ENCODE measurements at regions not wholly inside any gene's neighbourhood (a gene's known extent, or its start where the extent isn't known, plus 50 kb on each side); places are given as distances from the start of the nearest gene placed in this dataset.

GRCh38 chr3:181402347-181402746 is 309.4 kb upstream of the SOX2 start:
- H3K27me3 ChIP-seq (replicated peaks; ENCODE audit: control insufficient read depth, insufficient read depth, low read length), result no peaks in the 10 kb centered on the region
- no peak for TF ChIP-seq CTCF (IDR thresholded peaks at IDR 0.05; ENCODE audit: insufficient read depth, low read length, poor library complexity, severe bottlenecking)
- H3K4me3 ChIP-seq (replicated peaks; ENCODE audit: low read depth, low read length), result no peak overlapping the region
- no peaks in the 10 kb centered on the region for H3K36me3 ChIP-seq (ENCODE audit: control insufficient read depth, insufficient read depth, low read length)
- DNase-seq (ENCODE audit: extremely low read depth, insufficient read length), result no peak

GRCh38 chr3:181384970-181385369 is 326.8 kb upstream of the SOX2 start:
- no peak for TF ChIP-seq CTCF (IDR thresholded peaks at IDR 0.05; ENCODE audit: insufficient read depth, low read length, poor library complexity, severe bottlenecking)

GRCh38 chr3:181383760-181384159 is 328.0 kb upstream of the SOX2 start:
- DNase-seq (ENCODE audit: extremely low read depth, insufficient read length), result no peak
- Histone ChIP-seq H3K27me3 (replicated peaks; ENCODE audit: control insufficient read depth, insufficient read depth, low read length) (no peaks in the 10 kb centered on the region), H3K36me3 (ENCODE audit: control insufficient read depth, insufficient read depth, low read length) (no peaks in the 10 kb centered on the region), H3K4me3 (replicated peaks; ENCODE audit: low read depth, low read length) (no peak overlapping the region)
- no peak for TF ChIP-seq CTCF (IDR thresholded peaks at IDR 0.05; ENCODE audit: insufficient read depth, low read length, poor library complexity, severe bottlenecking)

More at GRCh38 chr3:181384970-181385369, 326.8 kb upstream of the SOX2 start:
- DNase-seq (ENCODE audit: extremely low read depth, insufficient read length), result no peak
- Histone ChIP-seq H3K4me3 (replicated peaks; ENCODE audit: low read depth, low read length) (no peak overlapping the region), H3K27me3 (replicated peaks; ENCODE audit: control insufficient read depth, insufficient read depth, low read length) (no peaks in the 10 kb centered on the region), H3K36me3 (ENCODE audit: control insufficient read depth, insufficient read depth, low read length) (no peaks in the 10 kb centered on the region)

- Histone ChIP-seq H3K4me3 (replicated peaks; ENCODE audit: low read depth, low read length) (no peak overlapping the region), H3K36me3 (ENCODE audit: control insufficient read depth, insufficient read depth, low read length) (no peaks in the 10 kb centered on the region), H3K27me3 (replicated peaks; ENCODE audit: control insufficient read depth, insufficient read depth, low read length) (no peaks in the 10 kb centered on the region)
- no peak for DNase-seq (ENCODE audit: extremely low read depth, insufficient read length)
- no peak for TF ChIP-seq CTCF (IDR thresholded peaks at IDR 0.05; ENCODE audit: insufficient read depth, low read length, poor library complexity, severe bottlenecking)
These were observed 328.5 kb upstream of the SOX2 start for GRCh38 chr3:181383201-181383600.

GRCh38 chr3:181382656-181383055 is 329.1 kb upstream of the SOX2 start:
- no peak for TF ChIP-seq CTCF (IDR thresholded peaks at IDR 0.05; ENCODE audit: insufficient read depth, low read length, poor library complexity, severe bottlenecking)
- no peak overlapping the region for H3K4me3 ChIP-seq (replicated peaks; ENCODE audit: low read depth, low read length)

GRCh38 chr3:181379278-181379677 is 332.4 kb upstream of the SOX2 start:
- no peak for DNase-seq (ENCODE audit: extremely low read depth, insufficient read length)
- H3K27me3 ChIP-seq (replicated peaks; ENCODE audit: control insufficient read depth, insufficient read depth, low read length), result no peaks in the 10 kb centered on the region
- no peak overlapping the region for H3K4me3 ChIP-seq (replicated peaks; ENCODE audit: low read depth, low read length)
- no peaks in the 10 kb centered on the region for H3K36me3 ChIP-seq (ENCODE audit: control insufficient read depth, insufficient read depth, low read length)
- no peak for TF ChIP-seq CTCF (IDR thresholded peaks at IDR 0.05; ENCODE audit: insufficient read depth, low read length, poor library complexity, severe bottlenecking)

More at GRCh38 chr3:181382656-181383055, 329.1 kb upstream of the SOX2 start:
- Histone ChIP-seq H3K36me3 (ENCODE audit: control insufficient read depth, insufficient read depth, low read length) (no peaks in the 10 kb centered on the region), H3K27me3 (replicated peaks; ENCODE audit: control insufficient read depth, insufficient read depth, low read length) (no peaks in the 10 kb centered on the region)
- no peak for DNase-seq (ENCODE audit: extremely low read depth, insufficient read length)
